IMR-90 (cell line): ENCODE measurements at regions not wholly inside any gene's neighbourhood (a gene's known extent, or its start where the extent isn't known, plus 50 kb on each side); places are given as distances from the start of the nearest gene placed in this dataset.

Source experiments
- ATAC-seq: fragments of 200-7000 bp; cut with Tn5 transposase; 2 replicates; pipeline ENCODE4 v1.9.1; 2020; ENCODE audit warnings: low read depth, mild to moderate bottlenecking, moderate library complexity
- BruUV-seq: library from RNA; stranded (reverse); fragments of 400-500 nt; replicated peaks from 2 replicates; lab custom pipeline; 2021; lab: Mats Ljungman, UMichigan
- CTCF ChIA-PET: fragments of 300-600 bp; formaldehyde crosslinking; extraction: SDS; loops from one replicate; lab custom pipeline; 2021; ENCODE audit warnings: antibody characterized with exemption; lab: Yijun Ruan, JAX
- POLR2A ChIA-PET: fragments of 300-600 bp; sonication (Branson Sonifier 250); formaldehyde crosslinking; loops from one replicate; lab custom pipeline; 2022; ENCODE audit warnings: antibody characterized with exemption; ENCODE audit not compliant: unreplicated experiment; lab: Charles Lee
- DNase-seq: peaks from one replicate; pipeline ENCODE4 v3.0.0; 2013
- H2AFZ ChIP-seq: replicated peaks from 2 replicates; pipeline ENCODE3; 2013; ENCODE audit warnings: low read length, mild to moderate bottlenecking; ENCODE audit not compliant: poor library complexity
- H2AK5ac ChIP-seq: 2 replicates; pipeline ENCODE4 v1.6.1; 2013; ENCODE audit warnings: low read depth, low read length, inconsistent platforms
- H2AK9ac ChIP-seq: replicated peaks from 2 replicates; pipeline ENCODE3; 2013; ENCODE audit warnings: mild to moderate bottlenecking, low read depth, low read length, moderate library complexity; ENCODE audit not compliant: poor library complexity
- H2BK120ac ChIP-seq: 2 replicates; pipeline ENCODE4 v1.6.1; 2013; ENCODE audit warnings: low read depth, low read length, inconsistent platforms
- H2BK15ac ChIP-seq: 3 replicates; pipeline ENCODE4 v1.6.1; 2013; ENCODE audit warnings: low read depth, low read length, inconsistent platforms
- H2BK20ac ChIP-seq: 2 replicates; pipeline ENCODE4 v1.6.1; 2013; ENCODE audit warnings: low read depth, mild to moderate bottlenecking, inconsistent platforms, low read length, moderate library complexity
- H2BK5ac ChIP-seq: 2 replicates; pipeline ENCODE4 v1.6.1; 2013; ENCODE audit warnings: mild to moderate bottlenecking, low read depth, low read length, inconsistent platforms; ENCODE audit not compliant: poor library complexity, severe bottlenecking
- H3K14ac ChIP-seq: replicated peaks from 2 replicates; pipeline ENCODE4 v1.6.1; 2013; ENCODE audit warnings: low read depth, low read length, inconsistent platforms
- H3K18ac ChIP-seq: 2 replicates; pipeline ENCODE4 v1.6.1; 2013; ENCODE audit warnings: low read depth, low read length, control low read depth
- H3K23ac ChIP-seq: 2 replicates; pipeline ENCODE4 v1.6.1; 2013; ENCODE audit warnings: low read depth, low read length, inconsistent platforms
- H3K27ac ChIP-seq: 2 replicates; pipeline ENCODE4 v1.5.1; 2013; ENCODE audit warnings: mild to moderate bottlenecking, control low read depth, low read length; ENCODE audit not compliant: insufficient read depth
- H3K27me3 ChIP-seq: 2 replicates; pipeline ENCODE4 v1.6.1; 2013; ENCODE audit warnings: low read length; ENCODE audit not compliant: control insufficient read depth, insufficient read depth
- H3K36me3 ChIP-seq: 2 replicates; pipeline ENCODE4 v1.6.1; 2013; ENCODE audit warnings: low read length, mixed read lengths; ENCODE audit not compliant: control insufficient read depth, insufficient read depth
- H3K4ac ChIP-seq: 2 replicates; pipeline ENCODE4 v1.6.1; 2013; ENCODE audit warnings: low read depth, low read length, inconsistent platforms
- H3K4me1 ChIP-seq: 2 replicates; pipeline ENCODE4 v1.6.1; 2013; ENCODE audit warnings: low read length, mixed read lengths; ENCODE audit not compliant: control insufficient read depth, insufficient read depth
- H3K4me2 ChIP-seq: 2 replicates; pipeline ENCODE4 v1.6.1; 2013; ENCODE audit warnings: low read depth, mild to moderate bottlenecking, control low read depth, low read length, moderate library complexity
- H3K4me3 ChIP-seq: 2 replicates; pipeline ENCODE4 v1.5.1; 2013; ENCODE audit warnings: low read depth, mild to moderate bottlenecking, control low read depth, low read length, moderate library complexity; ENCODE audit not compliant: insufficient read depth
- H3K56ac ChIP-seq: 2 replicates; pipeline ENCODE4 v1.6.1; 2013; ENCODE audit warnings: low read length, inconsistent platforms; ENCODE audit not compliant: insufficient read depth; ENCODE audit errors: extremely low read depth
- H3K79me1 ChIP-seq, 2 experiments: 2 replicates each; pipeline ENCODE4 v1.6.1; 2013; ENCODE audit warnings: low read length in 2 of 2, inconsistent platforms in 1 of 2, low read depth in 1 of 2
- H3K9ac ChIP-seq: 2 replicates; pipeline ENCODE4 v1.6.1; 2013; ENCODE audit warnings: low read depth, low read length, control low read depth
- H3K9me1 ChIP-seq: 2 replicates; pipeline ENCODE4 v1.6.1; 2013; ENCODE audit warnings: low read length, inconsistent platforms; ENCODE audit not compliant: insufficient read depth
- H3K9me3 ChIP-seq: 2 replicates; pipeline ENCODE4 v1.6.1; 2013; ENCODE audit warnings: low read length; ENCODE audit not compliant: control insufficient read depth, insufficient read depth
- H4K20me1 ChIP-seq: 2 replicates; pipeline ENCODE4 v1.6.1; 2013; ENCODE audit warnings: low read length, inconsistent platforms; ENCODE audit not compliant: insufficient read depth
- H4K5ac ChIP-seq: 2 replicates; pipeline ENCODE4 v1.6.1; 2013; ENCODE audit warnings: mild to moderate bottlenecking, low read depth, low read length, control low read depth
- H4K8ac ChIP-seq, 2 experiments: 2 replicates each; pipeline ENCODE4 v1.6.1; 2013; ENCODE audit warnings: low read depth in 2 of 2, low read length in 2 of 2, control low read depth in 1 of 2, inconsistent platforms in 1 of 2
- H4K91ac ChIP-seq: 2 replicates; pipeline ENCODE4 v1.6.1; 2013; ENCODE audit warnings: low read depth, low read length, inconsistent platforms; ENCODE audit not compliant: insufficient read depth
- CEBPB ChIP-seq: IDR thresholded peaks from 2 replicates; pipeline ENCODE4 v1.6.1; 2012; ENCODE audit warnings: low read depth, low read length, improper control_type of control experiment
- NFE2L2 ChIP-seq: fragments of 150-350 bp; IDR thresholded peaks from 2 replicates; pipeline ENCODE4 v1.6.1; 2016; ENCODE audit warnings: low read depth, mild to moderate bottlenecking, low read length
- RAD21 ChIP-seq: IDR thresholded peaks from 2 replicates; pipeline ENCODE4 v1.6.1; 2012; ENCODE audit warnings: low read length, improper control_type of control experiment
- WGBS, 2 experiments: methylation state at CpG; one replicate each; pipeline versions ENCODE4 v1.1.5 to v1.1.7; 2013; ENCODE audit warnings: missing lambda C conversion rate in 2 of 2; ENCODE audit not compliant: insufficient read length in 1 of 2; ENCODE audit errors: extremely low coverage in 2 of 2; 5-methylcytosine and 5-hydroxymethylcytosine counted together
- dilution Hi-C: fragments of 300-500 bp; cut with HindIII; formaldehyde crosslinking; loops from one replicate; pipeline ENCODE4 v1.14.3; 2018; ENCODE audit warnings: low sequenced_read_pairs; ENCODE audit not compliant: unreplicated experiment
- in situ Hi-C: fragments of 300-500 bp; cut with MboI; formaldehyde crosslinking; loops from 3 replicates; pipeline ENCODE4 v1.14.3; 2019; ENCODE audit warnings: low sequenced_read_pairs, inconsistent platforms, mixed read lengths
- intact Hi-C: fragments of 100-400 bp; cut with micrococcal nuclease; formaldehyde crosslinking; loops from 2 replicates; pipeline ENCODE4 v1.10.0; 2022
- TF ChIP-seq, protein P1 (sequence below): conservative IDR thresholded peaks from 2 replicates; pipeline ENCODE4 v1.5.1; 2012; ENCODE audit warnings: mild to moderate bottlenecking, low read depth, low read length, improper control_type of control experiment

GRCh38 chr5:6180231-6180872 lies 198.0 kb downstream of the MED10 start:
- no peak overlapping the region for H2AFZ ChIP-seq
- TF ChIP-seq CEBPB (no peak), RAD21 (no peak), NFE2L2 (no peak)
- TF ChIP-seq, protein P1, sequence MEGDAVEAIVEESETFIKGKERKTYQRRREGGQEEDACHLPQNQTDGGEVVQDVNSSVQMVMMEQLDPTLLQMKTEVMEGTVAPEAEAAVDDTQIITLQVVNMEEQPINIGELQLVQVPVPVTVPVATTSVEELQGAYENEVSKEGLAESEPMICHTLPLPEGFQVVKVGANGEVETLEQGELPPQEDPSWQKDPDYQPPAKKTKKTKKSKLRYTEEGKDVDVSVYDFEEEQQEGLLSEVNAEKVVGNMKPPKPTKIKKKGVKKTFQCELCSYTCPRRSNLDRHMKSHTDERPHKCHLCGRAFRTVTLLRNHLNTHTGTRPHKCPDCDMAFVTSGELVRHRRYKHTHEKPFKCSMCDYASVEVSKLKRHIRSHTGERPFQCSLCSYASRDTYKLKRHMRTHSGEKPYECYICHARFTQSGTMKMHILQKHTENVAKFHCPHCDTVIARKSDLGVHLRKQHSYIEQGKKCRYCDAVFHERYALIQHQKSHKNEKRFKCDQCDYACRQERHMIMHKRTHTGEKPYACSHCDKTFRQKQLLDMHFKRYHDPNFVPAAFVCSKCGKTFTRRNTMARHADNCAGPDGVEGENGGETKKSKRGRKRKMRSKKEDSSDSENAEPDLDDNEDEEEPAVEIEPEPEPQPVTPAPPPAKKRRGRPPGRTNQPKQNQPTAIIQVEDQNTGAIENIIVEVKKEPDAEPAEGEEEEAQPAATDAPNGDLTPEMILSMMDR = no peak
- WGBS, 2 experiments = 100% methylated on average over 1 of the region's 2 CpGs; no CpG with 5 or more reads in 1 of the 2 experiments
- no peak overlapping the region for H2AK9ac ChIP-seq
- no peak overlapping the region for H3K27ac ChIP-seq
- CTCF ChIA-PET = no interaction called here
- no peak overlapping the region for H2BK20ac ChIP-seq
- H3K23ac ChIP-seq = no peak overlapping the region
- no peak overlapping the region for H2AK5ac ChIP-seq
- H3K14ac ChIP-seq = no peak overlapping the region
- H3K4me3 ChIP-seq = no peak overlapping the region
- H3K9ac ChIP-seq = no peak overlapping the region
- no peak for ATAC-seq
- H4K91ac ChIP-seq = no peak overlapping the region
- H3K18ac ChIP-seq = no peak overlapping the region
- H4K20me1 ChIP-seq = no peaks in the 10 kb centered on the region
- intact Hi-C loops (no loop called here), dilution Hi-C loops (no loop called here), in situ Hi-C loops (no loop called here)
- POLR2A ChIA-PET = no interaction called here
- H3K56ac ChIP-seq = no peak overlapping the region
- no peaks in the 10 kb centered on the region for H3K4me1 ChIP-seq
- no TSS peak for BruUV-seq
- peaks cover 32% of the 10 kb centered on the region for H3K9me3 ChIP-seq
- no peak overlapping the region for H4K8ac ChIP-seq
- H2BK15ac ChIP-seq = no peak overlapping the region
- H4K5ac ChIP-seq = no peak overlapping the region
- no peak overlapping the region for H2BK120ac ChIP-seq
- no peaks in the 10 kb centered on the region for H3K27me3 ChIP-seq
- no peaks in the 10 kb centered on the region for H3K9me1 ChIP-seq
- H3K4ac ChIP-seq = no peak overlapping the region
- no peaks in the 10 kb centered on the region for H3K79me1 ChIP-seq
- DNase-seq = no peak
- H3K36me3 ChIP-seq = no peaks in the 10 kb centered on the region
- no peak overlapping the region for H3K4me2 ChIP-seq
- H2BK5ac ChIP-seq = no peak overlapping the region
